SK-N-SH treated with all-trans-retinoic acid at 6 μM for 48 hours (cell line): ENCODE measurements at regions not wholly inside any gene's neighbourhood (a gene's known extent, or its start where the extent isn't known, plus 50 kb on each side); places are given as distances from the start of the nearest gene placed in this dataset.

Source experiments
- ARNTL ChIP-seq: fragments of 450-650 bp; formaldehyde crosslinking; IDR thresholded peaks from 2 replicates; pipeline ENCODE4 v1.5.0; 2020; ENCODE audit warnings: low read depth, mild to moderate bottlenecking, moderate library complexity, borderline replicate concordance
- BACH2 ChIP-seq: fragments of 250-450 bp; sonication (Bioruptor Pico); IDR thresholded peaks from 2 replicates; pipeline ENCODE4 v1.9.0; 2021; ENCODE audit warnings: mild to moderate bottlenecking, borderline replicate concordance
- CSDC2 ChIP-seq: fragments of 250-450 bp; sonication (Bioruptor Pico); IDR thresholded peaks from 2 replicates; pipeline ENCODE4 v1.5.0; 2020; ENCODE audit warnings: mild to moderate bottlenecking, moderate library complexity
- ESRRG ChIP-seq: fragments of 250-450 bp; sonication (Bioruptor Pico); IDR thresholded peaks from 2 replicates; pipeline ENCODE4 v1.6.1; 2021; ENCODE audit warnings: mild to moderate bottlenecking
- PATZ1 ChIP-seq: fragments of 250-450 bp; sonication (Bioruptor Pico); IDR thresholded peaks from 2 replicates; pipeline ENCODE4 v1.8.0; 2020; ENCODE audit warnings: mild to moderate bottlenecking, moderate library complexity, borderline replicate concordance
- POU6F1 ChIP-seq: fragments of 250-450 bp; sonication (Bioruptor Pico); IDR thresholded peaks from 2 replicates; pipeline ENCODE4 v1.8.0; 2021; ENCODE audit warnings: low read depth, mild to moderate bottlenecking, moderate library complexity, borderline replicate concordance
- RARB ChIP-seq: fragments of 250-450 bp; sonication (Bioruptor Pico); IDR thresholded peaks from 2 replicates; pipeline ENCODE4 v1.8.0; 2021; ENCODE audit warnings: mild to moderate bottlenecking, moderate library complexity
- SNAI2 ChIP-seq: fragments of 250-450 bp; sonication (Bioruptor Pico); IDR thresholded peaks from 2 replicates; pipeline ENCODE4 v1.5.0; 2020; ENCODE audit warnings: mild to moderate bottlenecking, moderate library complexity
- TOX ChIP-seq: fragments of 250-450 bp; sonication (Bioruptor Pico); IDR thresholded peaks from 2 replicates; pipeline ENCODE4 v1.8.0; 2021; ENCODE audit warnings: mild to moderate bottlenecking, moderate library complexity, borderline replicate concordance
- TSHZ2 ChIP-seq: fragments of 250-450 bp; sonication (Bioruptor Pico); IDR thresholded peaks from 2 replicates; pipeline ENCODE4 v1.5.0; 2020; ENCODE audit warnings: mild to moderate bottlenecking, moderate library complexity
- ZFP3 ChIP-seq: fragments of 250-450 bp; sonication (Bioruptor Pico); IDR thresholded peaks from 2 replicates; pipeline ENCODE4 v1.5.0; 2020; ENCODE audit warnings: mild to moderate bottlenecking, moderate library complexity
- ZFP30 ChIP-seq: fragments of 450-650 bp; formaldehyde crosslinking; IDR thresholded peaks from 2 replicates; pipeline ENCODE4 v1.5.0; 2022; ENCODE audit warnings: mild to moderate bottlenecking, moderate library complexity
- ZNF70 ChIP-seq: fragments of 450-650 bp; formaldehyde crosslinking; IDR thresholded peaks from 2 replicates; pipeline ENCODE4 v1.5.0; 2020; ENCODE audit warnings: mild to moderate bottlenecking, moderate library complexity

GRCh38 chr12:40586823-40587222, 105.4 kb upstream of the CNTN1 start:
- TF ChIP-seq SNAI2 (CRISPR knock-in tag), result no peak
- no peak for TF ChIP-seq PATZ1 (CRISPR knock-in tag)
- no peak for TF ChIP-seq TSHZ2
- no peak for TF ChIP-seq ZFP30 (CRISPR knock-in tag)
- TF ChIP-seq ARNTL (CRISPR knock-in tag), result no peak
- TF ChIP-seq TOX, result no peak
- no peak for TF ChIP-seq BACH2 (CRISPR knock-in tag)
- TF ChIP-seq RARB (CRISPR knock-in tag), result no peak
- TF ChIP-seq POU6F1, result no peak
- TF ChIP-seq ZNF70 (CRISPR knock-in tag), result no peak
- no peak for TF ChIP-seq ESRRG
- no peak for TF ChIP-seq CSDC2 (CRISPR knock-in tag)
- no peak for TF ChIP-seq ZFP3 (CRISPR knock-in tag)
